ENCODE measurements at regions not wholly inside any gene's neighbourhood (a gene's known extent, or its start where the extent isn't known, plus 50 kb on each side); places are given as distances from the start of the nearest gene placed in this dataset.

GRCh38 chr13:22064854-22065620 is 394.2 kb downstream of the FGF9 start:
- Histone ChIP-seq H3K4me1 (ENCODE audit: control insufficient read depth, low read depth, low read length) (peaks cover 15% of the 10 kb centered on the region), H3K27me3 (ENCODE audit: control insufficient read depth, insufficient read depth, low read length) (no peaks in the 10 kb centered on the region), H3K36me3 (ENCODE audit: control insufficient read depth, low read depth, low read length) (no peaks in the 10 kb centered on the region), H3K4me3 (ENCODE audit: low read length) (no peak overlapping the region), H3K27ac (ENCODE audit: low read length) (no peak overlapping the region), H3K9ac (ENCODE audit: low read length) (no peak overlapping the region), H3K9me3 (ENCODE audit: control insufficient read depth, low read depth, low read length) (no peaks in the 10 kb centered on the region)

- Histone ChIP-seq H3K27me3 (ENCODE audit: control insufficient read depth, insufficient read depth, low read length) (peaks cover 4% of the 10 kb centered on the region), H3K36me3 (ENCODE audit: control insufficient read depth, low read depth, low read length) (no peaks in the 10 kb centered on the region), H3K4me3 (ENCODE audit: low read length) (no peak overlapping the region), H3K9ac (ENCODE audit: low read length) (no peak overlapping the region), H3K9me3 (ENCODE audit: control insufficient read depth, low read depth, low read length) (no peaks in the 10 kb centered on the region), H3K4me1 (ENCODE audit: control insufficient read depth, low read depth, low read length) (no peaks in the 10 kb centered on the region), H3K27ac (ENCODE audit: low read length) (no peak overlapping the region)
Measured at GRCh38 chr13:22073718-22074117, 402.8 kb downstream of the FGF9 start.

DNA sequence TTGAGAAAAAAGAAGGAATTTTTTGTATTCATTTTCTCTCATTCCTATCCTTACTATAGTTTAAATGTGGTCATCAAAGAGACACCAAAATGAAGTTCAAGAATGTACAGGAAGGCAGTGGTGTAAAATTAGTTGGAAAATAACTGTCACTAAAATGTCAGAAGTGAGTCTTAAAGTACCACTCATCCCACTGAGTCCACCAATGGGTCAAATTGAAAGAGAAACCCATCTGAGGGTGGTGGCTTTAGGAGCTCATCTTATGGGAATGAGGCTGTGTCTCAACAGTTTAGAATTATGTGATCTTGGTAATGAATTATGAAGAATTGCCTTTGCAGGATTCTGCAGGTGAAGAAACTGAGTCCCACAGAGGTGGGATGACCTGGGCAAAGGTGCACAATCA is 403.5 kb downstream of the FGF9 start:
- Histone ChIP-seq H3K9me3 (ENCODE audit: control insufficient read depth, low read depth, low read length) (no peaks in the 10 kb centered on the region), H3K27me3 (ENCODE audit: control insufficient read depth, insufficient read depth, low read length) (peaks cover 11% of the 10 kb centered on the region), H3K27ac (ENCODE audit: low read length) (no peak overlapping the region), H3K9ac (ENCODE audit: low read length) (no peak overlapping the region), H3K36me3 (ENCODE audit: control insufficient read depth, low read depth, low read length) (no peaks in the 10 kb centered on the region), H3K4me3 (ENCODE audit: low read length) (no peak overlapping the region), H3K4me1 (ENCODE audit: control insufficient read depth, low read depth, low read length) (no peaks in the 10 kb centered on the region)

GRCh38 chr13:22076658-22077057 is 405.8 kb downstream of the FGF9 start:
- Histone ChIP-seq H3K9ac (ENCODE audit: low read length) (no peak overlapping the region), H3K4me3 (ENCODE audit: low read length) (no peak overlapping the region), H3K4me1 (ENCODE audit: control insufficient read depth, low read depth, low read length) (no peaks in the 10 kb centered on the region), H3K36me3 (ENCODE audit: control insufficient read depth, low read depth, low read length) (no peaks in the 10 kb centered on the region), H3K27me3 (ENCODE audit: control insufficient read depth, insufficient read depth, low read length) (peaks cover 26% of the 10 kb centered on the region), H3K27ac (ENCODE audit: low read length) (no peak overlapping the region), H3K9me3 (ENCODE audit: control insufficient read depth, low read depth, low read length) (no peaks in the 10 kb centered on the region)

DNA sequence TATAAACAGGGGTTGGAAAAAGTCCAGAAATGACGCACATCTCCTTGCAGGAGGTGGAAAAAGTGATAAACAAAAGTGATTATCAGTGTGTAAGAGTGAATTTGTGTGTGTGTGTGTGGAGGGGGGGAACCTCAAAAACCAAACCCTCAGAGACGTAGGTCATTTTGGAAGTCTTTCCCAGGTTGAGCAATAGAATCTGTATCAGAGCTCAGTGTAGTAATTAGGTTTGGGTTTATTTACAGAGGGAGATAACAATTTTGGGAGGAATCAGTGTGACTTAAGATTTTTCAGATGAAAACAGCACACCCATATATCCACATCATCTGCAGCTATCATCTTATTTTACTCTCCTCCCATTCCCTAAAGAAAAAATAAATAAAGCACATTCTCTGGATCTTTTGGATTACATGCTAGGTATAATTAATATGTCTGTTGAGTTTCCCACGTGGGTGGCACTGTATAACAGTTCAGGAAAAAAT is 406.4 kb downstream of the FGF9 start:
- peaks cover 31% of the 10 kb centered on the region for H3K27me3 ChIP-seq (ENCODE audit: control insufficient read depth, insufficient read depth, low read length)
- no peak overlapping the region for H3K9ac ChIP-seq (ENCODE audit: low read length)
- no peaks in the 10 kb centered on the region for H3K4me1 ChIP-seq (ENCODE audit: control insufficient read depth, low read depth, low read length)
- no peaks in the 10 kb centered on the region for H3K36me3 ChIP-seq (ENCODE audit: control insufficient read depth, low read depth, low read length)
- H3K9me3 ChIP-seq (ENCODE audit: control insufficient read depth, low read depth, low read length): no peaks in the 10 kb centered on the region
- H3K4me3 ChIP-seq (ENCODE audit: low read length): no peak overlapping the region
- no peak overlapping the region for H3K27ac ChIP-seq (ENCODE audit: low read length)

- no peaks in the 10 kb centered on the region for H3K9me3 ChIP-seq (ENCODE audit: control insufficient read depth, low read depth, low read length)
- H3K36me3 ChIP-seq (ENCODE audit: control insufficient read depth, low read depth, low read length): no peaks in the 10 kb centered on the region
- H3K27me3 ChIP-seq (ENCODE audit: control insufficient read depth, insufficient read depth, low read length): peaks cover 37% of the 10 kb centered on the region
- H3K4me1 ChIP-seq (ENCODE audit: control insufficient read depth, low read depth, low read length): no peaks in the 10 kb centered on the region
- H3K9ac ChIP-seq (ENCODE audit: low read length): no peak overlapping the region
- no peak overlapping the region for H3K27ac ChIP-seq (ENCODE audit: low read length)
- H3K4me3 ChIP-seq (ENCODE audit: low read length): no peak overlapping the region
Measured at GRCh38 chr13:22077764-22078163, 406.9 kb downstream of the FGF9 start.

DNA sequence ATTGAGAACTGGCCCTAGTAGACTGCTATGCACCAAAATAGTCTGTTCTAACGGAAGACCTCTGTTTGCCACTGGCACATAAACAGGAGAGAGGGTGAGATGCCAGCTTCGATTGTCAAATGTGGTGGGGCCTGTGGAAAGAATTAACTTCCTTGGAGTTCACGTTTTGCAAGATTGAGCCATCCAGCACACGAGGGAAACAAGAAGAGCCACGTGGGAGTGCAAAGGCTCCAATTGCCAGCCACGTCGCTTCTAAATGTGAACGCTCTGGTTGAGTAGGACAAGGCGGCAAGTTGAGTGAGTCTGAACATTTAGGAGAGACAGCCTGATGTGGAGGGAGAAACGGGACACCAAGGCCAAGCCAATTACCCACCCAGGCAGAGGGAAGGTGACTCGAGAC is 409.1 kb downstream of the FGF9 start:
- no peak overlapping the region for H3K9ac ChIP-seq (ENCODE audit: low read length)
- no peak overlapping the region for H3K4me3 ChIP-seq (ENCODE audit: low read length)
- H3K9me3 ChIP-seq (ENCODE audit: control insufficient read depth, low read depth, low read length): no peaks in the 10 kb centered on the region
- peaks cover 38% of the 10 kb centered on the region for H3K27me3 ChIP-seq (ENCODE audit: control insufficient read depth, insufficient read depth, low read length)
- H3K36me3 ChIP-seq (ENCODE audit: control insufficient read depth, low read depth, low read length): no peaks in the 10 kb centered on the region
- no peaks in the 10 kb centered on the region for H3K4me1 ChIP-seq (ENCODE audit: control insufficient read depth, low read depth, low read length)
- no peak overlapping the region for H3K27ac ChIP-seq (ENCODE audit: low read length)

DNA sequence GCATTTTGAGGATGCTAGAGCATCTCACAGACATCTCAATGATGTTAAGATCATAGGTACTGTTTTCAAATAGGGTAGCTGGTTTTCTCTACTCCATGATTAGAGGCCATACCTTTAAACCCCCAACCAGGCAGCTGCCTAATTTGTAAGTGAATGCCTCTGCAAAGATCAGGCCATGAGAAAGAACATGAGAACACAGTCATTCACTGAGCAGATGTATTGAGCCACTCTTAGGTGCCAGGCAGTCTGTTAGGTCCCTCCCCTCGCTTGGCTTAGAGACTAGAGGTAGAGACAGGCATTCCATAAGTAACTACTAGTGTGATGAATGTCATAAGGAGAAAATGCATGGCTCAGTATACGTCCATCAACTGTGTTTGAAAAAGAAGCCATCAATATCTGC is 410.0 kb downstream of the FGF9 start:
- no peaks in the 10 kb centered on the region for H3K36me3 ChIP-seq (ENCODE audit: control insufficient read depth, low read depth, low read length)
- no peaks in the 10 kb centered on the region for H3K9me3 ChIP-seq (ENCODE audit: control insufficient read depth, low read depth, low read length)
- H3K9ac ChIP-seq (ENCODE audit: low read length): no peak overlapping the region
- no peaks in the 10 kb centered on the region for H3K4me1 ChIP-seq (ENCODE audit: control insufficient read depth, low read depth, low read length)
- H3K4me3 ChIP-seq (ENCODE audit: low read length): no peak overlapping the region
- H3K27ac ChIP-seq (ENCODE audit: low read length): no peak overlapping the region
- H3K27me3 ChIP-seq (ENCODE audit: control insufficient read depth, insufficient read depth, low read length): peaks cover 38% of the 10 kb centered on the region

DNA sequence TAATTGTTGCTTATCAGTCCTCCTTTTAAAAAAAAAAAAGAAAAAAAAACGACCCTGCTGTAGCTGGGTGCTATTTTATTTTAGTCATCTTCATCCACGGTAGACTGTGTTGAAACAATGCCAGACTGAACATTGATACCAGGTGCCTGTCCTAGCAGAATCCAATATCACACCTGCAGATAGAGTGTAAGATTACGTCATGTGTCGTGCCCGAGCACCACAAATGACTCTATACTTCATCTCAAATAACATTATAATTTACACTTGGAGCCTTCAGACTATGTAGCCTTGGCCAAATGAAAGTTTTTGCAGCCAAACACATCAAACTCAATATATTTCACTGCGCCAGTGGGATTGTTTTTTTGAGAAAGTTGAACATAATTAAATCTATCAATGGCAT is 410.6 kb downstream of the FGF9 start:
- no peaks in the 10 kb centered on the region for H3K36me3 ChIP-seq (ENCODE audit: control insufficient read depth, low read depth, low read length)
- H3K9ac ChIP-seq (ENCODE audit: low read length): no peak overlapping the region
- no peak overlapping the region for H3K4me3 ChIP-seq (ENCODE audit: low read length)
- peaks cover 38% of the 10 kb centered on the region for H3K27me3 ChIP-seq (ENCODE audit: control insufficient read depth, insufficient read depth, low read length)
- H3K9me3 ChIP-seq (ENCODE audit: control insufficient read depth, low read depth, low read length): no peaks in the 10 kb centered on the region
- no peak overlapping the region for H3K27ac ChIP-seq (ENCODE audit: low read length)
- no peaks in the 10 kb centered on the region for H3K4me1 ChIP-seq (ENCODE audit: control insufficient read depth, low read depth, low read length)

GRCh38 chr13:22082030-22082429 is 411.2 kb downstream of the FGF9 start:
- H3K4me3 ChIP-seq (ENCODE audit: low read length): no peak overlapping the region
- no peak overlapping the region for H3K9ac ChIP-seq (ENCODE audit: low read length)
- H3K27me3 ChIP-seq (ENCODE audit: control insufficient read depth, insufficient read depth, low read length): peaks cover 38% of the 10 kb centered on the region
- H3K9me3 ChIP-seq (ENCODE audit: control insufficient read depth, low read depth, low read length): no peaks in the 10 kb centered on the region
- no peak overlapping the region for H3K27ac ChIP-seq (ENCODE audit: low read length)
- no peaks in the 10 kb centered on the region for H3K36me3 ChIP-seq (ENCODE audit: control insufficient read depth, low read depth, low read length)
- H3K4me1 ChIP-seq (ENCODE audit: control insufficient read depth, low read depth, low read length): no peaks in the 10 kb centered on the region

DNA sequence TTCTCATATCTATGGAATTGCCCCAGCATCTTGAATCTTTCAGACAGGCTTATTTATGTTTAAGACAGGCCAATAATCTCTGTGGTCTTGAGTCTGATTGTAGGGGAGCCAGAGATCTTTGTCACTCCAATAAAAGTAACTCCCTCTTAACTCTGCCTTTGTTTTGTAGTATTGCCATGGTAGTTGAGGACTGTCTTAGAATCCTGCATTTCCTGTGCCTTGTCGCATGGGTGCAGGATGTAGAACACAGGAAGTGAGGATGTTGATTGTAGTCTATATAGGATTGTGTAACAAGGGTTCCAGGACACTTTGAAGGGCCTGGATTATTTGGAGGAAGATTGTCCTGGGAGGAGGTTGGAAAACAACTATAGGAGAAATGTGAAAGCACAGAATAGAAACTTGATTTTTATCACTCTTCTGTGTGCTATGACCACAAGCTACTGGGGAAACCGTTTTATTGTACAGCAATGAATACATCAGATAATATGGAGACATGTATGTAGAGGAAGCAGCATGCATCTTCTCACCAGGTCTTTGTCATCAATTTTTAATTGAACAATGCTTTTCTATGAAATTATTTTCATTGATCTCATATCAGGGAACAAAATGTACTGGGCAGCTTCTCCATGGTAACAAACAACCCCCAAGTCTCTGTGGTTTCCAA is 411.7 kb downstream of the FGF9 start:
- Histone ChIP-seq H3K9ac (ENCODE audit: low read length) (no peak overlapping the region), H3K9me3 (ENCODE audit: control insufficient read depth, low read depth, low read length) (no peaks in the 10 kb centered on the region), H3K27ac (ENCODE audit: low read length) (no peak overlapping the region), H3K27me3 (ENCODE audit: control insufficient read depth, insufficient read depth, low read length) (peaks cover 38% of the 10 kb centered on the region), H3K36me3 (ENCODE audit: control insufficient read depth, low read depth, low read length) (no peaks in the 10 kb centered on the region), H3K4me3 (ENCODE audit: low read length) (no peak overlapping the region), H3K4me1 (ENCODE audit: control insufficient read depth, low read depth, low read length) (no peaks in the 10 kb centered on the region)

- no peaks in the 10 kb centered on the region for H3K4me1 ChIP-seq (ENCODE audit: control insufficient read depth, low read depth, low read length)
Measured at GRCh38 chr13:22085001-22085400, 414.1 kb downstream of the FGF9 start.

More at GRCh38 chr13:22085001-22085400, 414.1 kb downstream of the FGF9 start:
- Histone ChIP-seq H3K9ac (ENCODE audit: low read length) (no peak overlapping the region), H3K27me3 (ENCODE audit: control insufficient read depth, insufficient read depth, low read length) (peaks cover 21% of the 10 kb centered on the region), H3K27ac (ENCODE audit: low read length) (no peak overlapping the region), H3K9me3 (ENCODE audit: control insufficient read depth, low read depth, low read length) (no peaks in the 10 kb centered on the region), H3K4me3 (ENCODE audit: low read length) (no peak overlapping the region), H3K36me3 (ENCODE audit: control insufficient read depth, low read depth, low read length) (no peaks in the 10 kb centered on the region)
